GM11168 (cell line): ENCODE measurements at regions not wholly inside any gene's neighbourhood (a gene's known extent, or its start where the extent isn't known, plus 50 kb on each side); places are given as distances from the start of the nearest gene placed in this dataset.

Experiments used
- in situ Hi-C: fragments of 300-500 bp; cut with MboI; formaldehyde crosslinking; loops from one replicate; pipeline ENCODE4 v1.12.0; 2022; ENCODE audit warnings: low sequenced_read_pairs; ENCODE audit not compliant: unreplicated experiment

- in situ Hi-C loops, result no loop called here
Measured at GRCh38 chr3:84825817-84826216, 133.0 kb upstream of the CADM2 start.

GRCh38 chr3:84830476-84830875 lies 128.3 kb upstream of the CADM2 start:
- in situ Hi-C loops, result no loop called here

- in situ Hi-C loops, result no loop called here
Measured at GRCh38 chr3:84835366-84835765, 123.4 kb upstream of the CADM2 start.

GRCh38 chr3:84836961-84837360 lies 121.8 kb upstream of the CADM2 start:
- in situ Hi-C loops, result no loop called here

GRCh38 chr3:84877092-84877491 lies 81.7 kb upstream of the CADM2 start:
- in situ Hi-C loops, result loop anchor here (25.0 kb wide), 1 partner anchor 885 kb away; no protein-coding TSS in a partner anchor

GRCh38 chr3:84881288-84881687 lies 77.5 kb upstream of the CADM2 start:
- in situ Hi-C loops, result loop anchor here (25.0 kb wide), 1 partner anchor 881 kb away; no protein-coding TSS in a partner anchor

GRCh38 chr3:84885199-84885882 lies 73.4 kb upstream of the CADM2 start:
- in situ Hi-C loops, result loop anchor here (25.0 kb wide), 1 partner anchor 877 kb away; no protein-coding TSS in a partner anchor

GRCh38 chr3:84891851-84892250 lies 66.9 kb upstream of the CADM2 start:
- in situ Hi-C loops, result loop anchor here (25.0 kb wide), 1 partner anchor 870 kb away; no protein-coding TSS in a partner anchor

GRCh38 chr3:84893211-84893610 lies 65.6 kb upstream of the CADM2 start:
- in situ Hi-C loops, result loop anchor here (25.0 kb wide), 1 partner anchor 869 kb away; no protein-coding TSS in a partner anchor

- in situ Hi-C loops, result no loop called here
Measured at GRCh38 chr3:84904212-84904611, 54.6 kb upstream of the CADM2 start.

- in situ Hi-C loops, result no loop called here
Measured at GRCh38 chr3:84904816-84905555, 53.8 kb upstream of the CADM2 start.

- in situ Hi-C loops, result no loop called here
Measured at GRCh38 chr3:84905556-84905920, 53.3 kb upstream of the CADM2 start.

GRCh38 chr3:84906065-84906464 lies 52.7 kb upstream of the CADM2 start:
- in situ Hi-C loops, result no loop called here
